Keratinocyte (primary cell): ENCODE measurements at regions not wholly inside any gene's neighbourhood (a gene's known extent, or its start where the extent isn't known, plus 50 kb on each side); places are given as distances from the start of the nearest gene placed in this dataset.

Experiments used
- DNase-seq: peaks from one replicate; pipeline ENCODE4 v3.0.0-alpha.2; 2011; ENCODE audit warnings: low read depth, missing footprints, low spot score
- FAIRE-seq: peaks from 2 replicates; lab custom pipeline; 2011; peaks lifted over from hg19 to GRCh38; lab: Jason Lieb, UNC
- H2AFZ ChIP-seq: 2 replicates; pipeline ENCODE4 v1.6.0; 2012; ENCODE audit warnings: low read length, control low read depth, inconsistent platforms; ENCODE audit not compliant: control insufficient read depth
- H3K27ac ChIP-seq: 2 replicates; pipeline ENCODE4 v1.5.1; 2011; ENCODE audit warnings: low read length; ENCODE audit not compliant: control insufficient read depth, insufficient read depth
- H3K27me3 ChIP-seq: 3 replicates; pipeline ENCODE4 v1.6.0; 2011; ENCODE audit warnings: low read length; ENCODE audit not compliant: control insufficient read depth, insufficient read depth; ENCODE audit errors: extremely low read depth
- H3K36me3 ChIP-seq, 2 experiments: 2 replicates in 1 of 2; 3 replicates in 1 of 2; pipeline ENCODE4 v1.5.1; 2011; ENCODE audit warnings: low read length in 2 of 2, mild to moderate bottlenecking in 1 of 2; ENCODE audit not compliant: control insufficient read depth in 2 of 2, insufficient read depth in 2 of 2; ENCODE audit errors: extremely low read depth in 1 of 2
- H3K4me1 ChIP-seq: 3 replicates; pipeline ENCODE4 v1.5.1; 2011; ENCODE audit warnings: low read length; ENCODE audit not compliant: control insufficient read depth, insufficient read depth; ENCODE audit errors: extremely low read depth
- H3K4me2 ChIP-seq: 3 replicates; pipeline ENCODE4 v1.6.0; 2011; ENCODE audit warnings: low read depth, low read length; ENCODE audit not compliant: control insufficient read depth, insufficient read depth; ENCODE audit errors: extremely low read depth
- H3K4me3 ChIP-seq, 3 experiments: fragments of 200-600 bp in 1 of 3; sonication (generic) in 1 of 3; 2 replicates in 2 of 3; 3 replicates in 1 of 3; pipeline ENCODE4 v1.5.1; 2011 to 2016; ENCODE audit warnings: low read length in 3 of 3, mild to moderate bottlenecking in 3 of 3, control low read depth in 2 of 3, inconsistent platforms in 1 of 3, low read depth in 1 of 3, mixed read lengths in 1 of 3, mixed run types in 1 of 3, moderate library complexity in 1 of 3; ENCODE audit not compliant: control insufficient read depth in 2 of 3, insufficient read depth in 2 of 3; ENCODE audit errors: extremely low read depth in 1 of 3
- H3K79me2 ChIP-seq: 2 replicates; pipeline ENCODE4 v1.6.0; 2012; ENCODE audit warnings: low read length; ENCODE audit not compliant: control insufficient read depth, insufficient read depth
- H3K9ac ChIP-seq: 3 replicates; pipeline ENCODE4 v1.6.0; 2011; ENCODE audit warnings: low read length; ENCODE audit not compliant: control insufficient read depth, insufficient read depth; ENCODE audit errors: extremely low read depth
- H3K9me1 ChIP-seq: 3 replicates; pipeline ENCODE4 v1.6.0; 2011; ENCODE audit warnings: low read length; ENCODE audit not compliant: control insufficient read depth, insufficient read depth; ENCODE audit errors: extremely low read depth
- H3K9me3 ChIP-seq: 2 replicates; pipeline ENCODE4 v1.5.1; 2012; ENCODE audit warnings: low read depth, low read length; ENCODE audit not compliant: control insufficient read depth
- H4K20me1 ChIP-seq: 3 replicates; pipeline ENCODE4 v1.6.0; 2011; ENCODE audit warnings: low read length; ENCODE audit not compliant: control insufficient read depth, insufficient read depth; ENCODE audit errors: extremely low read depth
- EZH2 ChIP-seq: IDR thresholded peaks from one replicate; pipeline ENCODE4 v1.6.1; 2012; ENCODE audit warnings: inconsistent platforms, mild to moderate bottlenecking, low read length, moderate library complexity
- dilution Hi-C: fragments of 300-500 bp; cut with MboI; formaldehyde crosslinking; loops from one replicate; pipeline ENCODE4 v1.7.0; 2020; ENCODE audit warnings: low sequenced_read_pairs; ENCODE audit not compliant: extremely low pct_ligation_motif_present
- TF ChIP-seq, protein P1 (sequence below), 3 experiments: IDR thresholded peaks in 1 of 3; conservative IDR thresholded peaks in 1 of 3; optimal IDR thresholded peaks in 1 of 3; 2 replicates in 2 of 3; 3 replicates in 1 of 3; pipeline versions ENCODE3 to v1.5.1; 2011; ENCODE audit warnings: low read length in 3 of 3, mild to moderate bottlenecking in 3 of 3, moderate library complexity in 2 of 3, control low read depth in 1 of 3, inconsistent platforms in 1 of 3; ENCODE audit not compliant: insufficient read depth in 2 of 3; ENCODE audit errors: extremely low read depth in 1 of 3

DNA sequence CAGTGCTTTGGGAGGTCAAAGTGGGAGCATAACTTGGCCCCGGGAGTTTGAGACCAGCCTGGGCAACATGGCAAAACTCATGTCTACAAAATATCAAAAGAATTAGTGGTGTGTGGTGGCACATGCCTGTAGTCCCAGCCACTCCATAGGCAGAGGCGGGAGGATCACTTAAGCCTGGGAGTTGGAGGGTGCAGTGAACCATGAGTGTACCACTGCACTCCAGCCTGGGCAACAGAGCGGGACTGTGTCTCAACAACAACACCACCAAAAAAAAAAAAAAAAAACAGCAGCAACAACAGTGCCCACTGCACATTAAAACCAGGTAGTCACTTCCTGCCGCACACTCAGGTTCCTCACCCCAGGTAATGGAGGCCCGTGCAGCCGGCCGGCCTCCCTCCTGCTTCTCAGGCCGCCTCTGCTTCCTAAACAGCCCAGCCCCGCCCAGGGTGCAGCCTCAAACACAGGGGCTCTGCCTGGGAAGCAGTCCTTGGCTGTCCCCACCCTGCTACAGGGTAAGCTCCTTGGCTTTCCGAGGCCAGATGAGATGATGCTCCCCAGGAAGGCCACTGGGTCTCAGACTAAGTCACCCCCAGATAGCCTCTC is 318.3 kb downstream of the SHANK2 start:
- dilution Hi-C loops: no loop called here
- Histone ChIP-seq H3K4me2 (no peak overlapping the region), H3K9ac (no peak overlapping the region), H3K27ac (no peak overlapping the region), H4K20me1 (no peaks in the 10 kb centered on the region), H3K9me1 (no peaks in the 10 kb centered on the region), H3K9me3 (peaks cover 4% of the 10 kb centered on the region), H3K36me3 (no peaks in the 10 kb centered on the region), H2AFZ (no peak overlapping the region), H3K79me2 (no peaks in the 10 kb centered on the region), H3K4me1 (no peaks in the 10 kb centered on the region), H3K27me3 (no peaks in the 10 kb centered on the region), H3K4me3 (no peak overlapping the region)
- no peak for DNase-seq
- no peak for TF ChIP-seq EZH2
- TF ChIP-seq, protein P1, sequence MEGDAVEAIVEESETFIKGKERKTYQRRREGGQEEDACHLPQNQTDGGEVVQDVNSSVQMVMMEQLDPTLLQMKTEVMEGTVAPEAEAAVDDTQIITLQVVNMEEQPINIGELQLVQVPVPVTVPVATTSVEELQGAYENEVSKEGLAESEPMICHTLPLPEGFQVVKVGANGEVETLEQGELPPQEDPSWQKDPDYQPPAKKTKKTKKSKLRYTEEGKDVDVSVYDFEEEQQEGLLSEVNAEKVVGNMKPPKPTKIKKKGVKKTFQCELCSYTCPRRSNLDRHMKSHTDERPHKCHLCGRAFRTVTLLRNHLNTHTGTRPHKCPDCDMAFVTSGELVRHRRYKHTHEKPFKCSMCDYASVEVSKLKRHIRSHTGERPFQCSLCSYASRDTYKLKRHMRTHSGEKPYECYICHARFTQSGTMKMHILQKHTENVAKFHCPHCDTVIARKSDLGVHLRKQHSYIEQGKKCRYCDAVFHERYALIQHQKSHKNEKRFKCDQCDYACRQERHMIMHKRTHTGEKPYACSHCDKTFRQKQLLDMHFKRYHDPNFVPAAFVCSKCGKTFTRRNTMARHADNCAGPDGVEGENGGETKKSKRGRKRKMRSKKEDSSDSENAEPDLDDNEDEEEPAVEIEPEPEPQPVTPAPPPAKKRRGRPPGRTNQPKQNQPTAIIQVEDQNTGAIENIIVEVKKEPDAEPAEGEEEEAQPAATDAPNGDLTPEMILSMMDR (optimal IDR thresholded peaks at IDR 0.05 in 1 of 3, IDR thresholded peaks at IDR 0.05 in 1 of 3, conservative IDR thresholded peaks at IDR 0.05 in 1 of 3; ENCODE audit: extremely low read depth in 1 of 3, insufficient read depth in 2 of 3, low read length in 3 of 3): no peak
- no peak for FAIRE-seq

DNA sequence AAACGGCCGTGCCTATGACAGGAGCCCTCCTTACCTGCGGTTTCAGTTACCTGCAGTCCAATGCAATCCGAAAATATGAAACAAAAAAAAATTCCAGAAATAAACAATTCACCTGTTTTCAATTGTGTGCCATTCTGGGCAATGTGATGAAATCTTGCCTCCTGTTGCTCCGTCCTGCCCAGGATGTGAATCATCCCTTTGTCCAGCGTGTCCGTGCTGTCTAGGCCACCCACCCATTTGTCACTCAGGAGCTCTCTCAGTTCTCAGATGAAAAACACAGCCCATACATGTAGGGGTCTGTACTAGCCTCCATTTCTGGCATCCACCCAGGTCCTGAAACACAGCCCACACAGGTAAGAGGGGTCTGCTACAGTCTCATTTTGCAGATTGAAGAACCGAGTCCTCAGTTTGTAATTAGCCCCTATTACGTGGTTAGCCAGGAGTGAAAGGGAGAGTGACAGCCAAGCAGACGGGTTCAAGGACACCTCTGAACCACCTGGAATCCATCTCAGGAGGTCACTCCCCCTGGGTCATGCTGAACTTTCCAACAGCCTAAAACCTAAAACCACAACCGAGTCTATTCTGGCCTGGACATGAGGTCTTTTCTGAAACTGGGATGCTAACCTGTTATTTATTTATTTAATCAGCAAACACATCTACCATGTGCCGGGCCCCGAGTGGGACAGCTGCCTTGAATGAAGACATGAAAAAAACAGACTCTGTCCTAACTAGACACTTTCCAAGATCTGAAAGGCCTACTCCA is 317.2 kb downstream of the SHANK2 start:
- no peaks in the 10 kb centered on the region for H3K79me2 ChIP-seq
- no peaks in the 10 kb centered on the region for H3K36me3 ChIP-seq
- DNase-seq: no peak
- no peak overlapping the region for H2AFZ ChIP-seq
- no peak overlapping the region for H3K27ac ChIP-seq
- H4K20me1 ChIP-seq: no peaks in the 10 kb centered on the region
- H3K27me3 ChIP-seq: no peaks in the 10 kb centered on the region
- dilution Hi-C loops: no loop called here
- H3K4me3 ChIP-seq: no peak overlapping the region
- TF ChIP-seq, protein P1 (optimal IDR thresholded peaks at IDR 0.05 in 1 of 3, IDR thresholded peaks at IDR 0.05 in 1 of 3, conservative IDR thresholded peaks at IDR 0.05 in 1 of 3; ENCODE audit: extremely low read depth in 1 of 3, insufficient read depth in 2 of 3, low read length in 3 of 3): no peak
- no peak for TF ChIP-seq EZH2
- no peaks in the 10 kb centered on the region for H3K9me1 ChIP-seq
- H3K4me1 ChIP-seq: no peaks in the 10 kb centered on the region
- H3K9ac ChIP-seq: no peak overlapping the region
- FAIRE-seq: no peak
- peaks cover 4% of the 10 kb centered on the region for H3K9me3 ChIP-seq
- H3K4me2 ChIP-seq: no peak overlapping the region
